ENCODE measurements at regions not wholly inside any gene's neighbourhood (a gene's known extent, or its start where the extent isn't known, plus 50 kb on each side); places are given as distances from the start of the nearest gene placed in this dataset.
A peak's percentile ranks its signal among the peaks of the same experiment; 100 is the strongest.

GRCh38 chr21:22211943-22212342 is 1213.7 kb downstream of the NCAM2 start:
- no peak for DNase-seq (ENCODE audit: unreplicated experiment)
- Mint-ChIP-seq H3K36me3 (ENCODE audit: insufficient read depth, unreplicated experiment) (no peaks in the 10 kb centered on the region), H3K9me3 (ENCODE audit: unreplicated experiment) (peaks cover 11% of the 10 kb centered on the region), H3K4me3 (ENCODE audit: unreplicated experiment) (no peak overlapping the region), H3K4me1 (ENCODE audit: insufficient read depth, unreplicated experiment) (no peaks in the 10 kb centered on the region), H3K27ac (ENCODE audit: low read depth, unreplicated experiment) (no peak overlapping the region), H3K27me3 (ENCODE audit: insufficient read depth, unreplicated experiment) (no peaks in the 10 kb centered on the region)
- intact Hi-C loops (cut with micrococcal nuclease): no loop called here
- POLR2A ChIA-PET: no interaction called here
- BruUV-seq (replicated peaks): no TSS peak
- CTCF ChIA-PET: no interaction called here
- TF ChIP-seq CTCF (IDR thresholded peaks at IDR 0.05; ENCODE audit: unreplicated experiment): no peak

GRCh38 chr21:22223385-22223784 is 1225.2 kb downstream of the NCAM2 start:
- ChIA-PET POLR2A (no interaction called here), CTCF (interaction anchor here (0.7 kb wide), 1 partner anchor 611 kb away, joined by 3 read pairs; no protein-coding TSS in a partner anchor)
- TF ChIP-seq CTCF (IDR thresholded peaks at IDR 0.05; ENCODE audit: unreplicated experiment): no peak
- Mint-ChIP-seq H3K4me3 (ENCODE audit: unreplicated experiment) (peak overlapping the region; percentile 40), H3K27me3 (ENCODE audit: insufficient read depth, unreplicated experiment) (no peaks in the 10 kb centered on the region), H3K9me3 (ENCODE audit: unreplicated experiment) (no peaks in the 10 kb centered on the region), H3K4me1 (ENCODE audit: insufficient read depth, unreplicated experiment) (peaks cover 6% of the 10 kb centered on the region), H3K27ac (ENCODE audit: low read depth, unreplicated experiment) (peak overlapping the region; percentile 5), H3K36me3 (ENCODE audit: insufficient read depth, unreplicated experiment) (no peaks in the 10 kb centered on the region)
- intact Hi-C loops (cut with micrococcal nuclease): no loop called here
- no TSS peak for BruUV-seq (replicated peaks)
- DNase-seq (ENCODE audit: unreplicated experiment): no peak

- no peak overlapping the region for H3K27ac Mint-ChIP-seq (ENCODE audit: low read depth, unreplicated experiment)
- H3K36me3 Mint-ChIP-seq (ENCODE audit: insufficient read depth, unreplicated experiment): no peaks in the 10 kb centered on the region
- H3K9me3 Mint-ChIP-seq (ENCODE audit: unreplicated experiment): no peaks in the 10 kb centered on the region
- intact Hi-C loops (cut with micrococcal nuclease): no loop called here
- no peak for DNase-seq (ENCODE audit: unreplicated experiment)
- ChIA-PET CTCF (interaction anchor here (0.5 to 0.7 kb wide), 3 partner anchors 32 to 612 kb away, joined by 3 to 4 read pairs (median 3); no protein-coding TSS in a partner anchor), POLR2A (no interaction called here)
- peaks cover 6% of the 10 kb centered on the region for H3K4me1 Mint-ChIP-seq (ENCODE audit: insufficient read depth, unreplicated experiment)
- BruUV-seq (replicated peaks): no TSS peak
- H3K4me3 Mint-ChIP-seq (ENCODE audit: unreplicated experiment): no peak overlapping the region
- H3K27me3 Mint-ChIP-seq (ENCODE audit: insufficient read depth, unreplicated experiment): no peaks in the 10 kb centered on the region
- no peak for TF ChIP-seq CTCF (IDR thresholded peaks at IDR 0.05; ENCODE audit: unreplicated experiment)
These were observed 1226.1 kb downstream of the NCAM2 start for GRCh38 chr21:22224261-22224660.

- Mint-ChIP-seq H3K27ac (ENCODE audit: low read depth, unreplicated experiment) (no peak overlapping the region), H3K27me3 (ENCODE audit: insufficient read depth, unreplicated experiment) (no peaks in the 10 kb centered on the region), H3K4me3 (ENCODE audit: unreplicated experiment) (no peak overlapping the region), H3K36me3 (ENCODE audit: insufficient read depth, unreplicated experiment) (no peaks in the 10 kb centered on the region), H3K4me1 (ENCODE audit: insufficient read depth, unreplicated experiment) (peaks cover 6% of the 10 kb centered on the region), H3K9me3 (ENCODE audit: unreplicated experiment) (no peaks in the 10 kb centered on the region)
- CTCF ChIA-PET: no interaction called here
- no peak for DNase-seq (ENCODE audit: unreplicated experiment)
- intact Hi-C loops (cut with micrococcal nuclease): no loop called here
- BruUV-seq (replicated peaks): no TSS peak
- POLR2A ChIA-PET: no interaction called here
- TF ChIP-seq CTCF (IDR thresholded peaks at IDR 0.05; ENCODE audit: unreplicated experiment): no peak
These were observed 1227.1 kb downstream of the NCAM2 start for GRCh38 chr21:22225299-22225698.
